GM12891 (cell line): ENCODE measurements at regions not wholly inside any gene's neighbourhood (a gene's known extent, or its start where the extent isn't known, plus 50 kb on each side); places are given as distances from the start of the nearest gene placed in this dataset.

ENCODE experiments used
- POLR2A ChIP-seq: IDR thresholded peaks from 2 replicates; pipeline ENCODE4 v1.6.1; 2011; ENCODE audit warnings: low read depth, low read length, control low read depth
- TAF1 ChIP-seq: IDR thresholded peaks from 2 replicates; pipeline ENCODE4 v1.6.1; 2011; ENCODE audit warnings: low read depth, low read length, control low read depth

DNA sequence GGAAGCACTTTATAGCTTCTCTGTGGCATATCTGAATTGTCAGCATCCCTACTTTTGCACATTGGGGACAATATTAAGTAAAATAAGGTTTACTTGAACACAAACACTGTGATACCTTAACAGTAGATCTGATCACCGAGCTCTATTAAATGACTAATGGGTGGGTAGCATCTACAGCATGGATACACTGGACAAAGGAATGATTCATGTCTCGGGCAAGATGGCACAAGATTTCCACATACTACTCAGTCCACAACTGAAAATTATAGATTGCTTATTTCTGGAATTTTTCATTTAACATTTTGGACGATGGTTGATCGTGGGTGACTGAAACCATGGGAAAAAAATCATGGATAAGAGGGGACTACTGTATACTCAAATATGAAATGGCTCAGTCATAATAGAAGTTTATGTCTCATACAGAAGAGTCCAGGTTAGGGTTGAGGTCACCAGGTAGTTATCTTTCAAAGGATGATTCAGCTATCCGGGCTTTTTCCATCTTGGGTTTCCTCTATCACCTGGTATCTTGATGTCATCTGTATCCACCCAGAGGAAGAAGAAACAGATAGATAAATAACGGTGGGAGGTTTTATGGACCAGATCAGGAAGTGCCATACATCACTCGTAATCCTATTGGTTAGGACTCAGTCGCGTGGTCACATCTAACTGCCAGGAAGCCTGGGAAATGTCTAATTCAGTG lies 320.0 kb upstream of the RARB start:
- TF ChIP-seq POLR2A: no peak
- TF ChIP-seq TAF1: no peak
